Hematopoietic multipotent progenitor cell treated with erythropoietin and hydrocortisone succinate and interleukin-3 and kit ligand, for 6 days (in vitro differentiated cells): ENCODE measurements at regions not wholly inside any gene's neighbourhood (a gene's known extent, or its start where the extent isn't known, plus 50 kb on each side); places are given as distances from the start of the nearest gene placed in this dataset.
"Not testable (repeated sequence)": the region's sequence is repeated elsewhere in the genome, so short reads cannot be mapped to it uniquely, and the experiment has no call there.

Experiments used
- DNase-seq: peaks from one replicate; pipeline ENCODE4 v3.0.0-alpha.2; 2015

- no peak for DNase-seq
These were observed 50.4 kb upstream of the RAPH1 start for GRCh38 chr2:203585516-203585915.

DNA sequence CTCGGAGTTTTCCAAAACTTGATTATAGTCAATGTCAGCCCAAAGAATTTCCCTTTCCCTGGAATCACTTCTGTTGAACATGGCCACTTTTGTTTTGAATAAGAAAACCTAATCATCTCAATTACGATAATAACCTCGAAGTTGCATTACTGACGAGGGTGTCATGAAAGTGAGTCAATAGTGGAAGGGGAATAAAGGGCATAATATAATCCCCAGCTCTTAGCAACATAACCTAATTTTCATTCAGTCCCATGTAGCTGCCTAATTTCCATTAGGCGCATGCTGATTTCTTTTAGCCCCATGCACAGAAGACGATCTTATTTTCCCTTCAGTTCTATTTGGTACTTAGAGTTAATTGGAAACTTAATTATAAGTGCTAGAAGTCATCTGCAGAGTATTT, 51.1 kb upstream of the RAPH1 start:
- no peak for DNase-seq

DNA sequence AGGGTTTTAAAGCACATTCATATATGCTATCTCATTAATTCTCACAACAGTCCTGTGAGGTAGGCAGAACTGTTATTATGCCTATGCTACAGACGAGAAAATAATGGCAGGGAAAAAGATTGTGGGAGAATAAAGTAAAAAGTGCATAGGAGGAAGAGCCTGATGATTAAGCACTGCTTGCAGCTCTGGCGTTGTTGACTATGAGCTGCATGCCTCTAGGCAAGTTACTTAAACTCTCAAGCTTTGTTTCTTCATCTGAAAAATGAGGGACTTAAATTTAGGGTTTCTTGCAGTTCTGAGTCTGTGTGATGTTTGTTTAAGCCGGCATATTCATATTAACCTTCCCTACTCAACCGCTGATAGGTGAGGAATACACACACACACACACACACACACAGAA, 51.6 kb upstream of the RAPH1 start:
- no peak for DNase-seq

GRCh38 chr2:203590496-203590895, 55.4 kb upstream of the RAPH1 start:
- DNase-seq = no peak

GRCh38 chr2:203591642-203592041, 56.5 kb upstream of the RAPH1 start:
- DNase-seq = peak; percentile 7

GRCh38 chr2:203592470-203592869, 57.4 kb upstream of the RAPH1 start:
- no peak for DNase-seq

- DNase-seq = no peak
These were observed 59.4 kb upstream of the RAPH1 start for GRCh38 chr2:203594541-203594940.

- DNase-seq = no peak
These were observed 61.1 kb upstream of the RAPH1 start for GRCh38 chr2:203596183-203596582.

- DNase-seq = no peak
These were observed 64.4 kb upstream of the RAPH1 start for GRCh38 chr2:203599509-203599908.

- no peak for DNase-seq
These were observed 65.2 kb upstream of the RAPH1 start for GRCh38 chr2:203600286-203600685.

DNA sequence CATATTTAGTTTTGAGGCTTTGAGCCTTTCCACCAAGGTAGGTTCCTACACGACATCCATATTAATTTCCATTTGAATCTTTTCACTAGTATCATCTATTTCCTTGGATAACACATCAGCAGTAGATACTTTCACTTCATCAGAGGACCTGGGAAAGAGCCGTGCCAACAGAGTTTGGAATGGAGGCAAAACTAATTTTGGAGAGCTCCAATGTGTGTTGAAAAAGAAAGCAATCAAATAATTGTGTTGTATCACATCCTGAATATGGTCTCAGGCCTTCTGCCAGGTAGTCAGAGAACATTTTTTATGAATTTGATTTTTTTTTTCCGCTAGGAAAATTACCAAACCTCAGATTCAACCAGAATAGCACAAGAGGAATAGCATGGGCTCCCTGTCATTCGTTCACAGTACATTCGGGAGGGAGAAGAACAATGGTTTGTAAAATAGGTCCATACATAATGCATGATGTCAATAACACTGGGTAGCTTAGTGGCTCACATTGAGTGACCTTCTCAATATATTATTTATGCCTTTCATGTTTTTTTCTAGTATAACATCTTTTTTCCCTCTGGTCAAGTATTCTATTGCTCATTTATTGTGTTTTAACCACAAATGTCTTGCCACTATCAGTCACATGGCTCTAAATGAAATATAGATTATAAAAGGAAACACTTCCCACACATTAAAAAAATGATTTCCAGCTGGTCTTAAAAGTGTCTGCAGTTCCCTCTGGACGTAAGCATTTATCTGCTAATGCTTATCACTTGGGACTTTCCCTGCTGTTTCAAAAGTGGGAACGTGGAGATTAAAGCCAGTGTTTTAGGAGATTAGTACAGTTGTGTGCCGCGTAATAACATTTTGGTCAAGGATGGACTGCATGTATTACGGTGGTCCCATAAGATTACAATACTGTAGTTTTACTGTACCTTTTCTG, 68.6 kb upstream of the RAPH1 start:
- no peak for DNase-seq

- DNase-seq = no peak
These were observed 70.2 kb upstream of the RAPH1 start for GRCh38 chr2:203605302-203605701.

DNA sequence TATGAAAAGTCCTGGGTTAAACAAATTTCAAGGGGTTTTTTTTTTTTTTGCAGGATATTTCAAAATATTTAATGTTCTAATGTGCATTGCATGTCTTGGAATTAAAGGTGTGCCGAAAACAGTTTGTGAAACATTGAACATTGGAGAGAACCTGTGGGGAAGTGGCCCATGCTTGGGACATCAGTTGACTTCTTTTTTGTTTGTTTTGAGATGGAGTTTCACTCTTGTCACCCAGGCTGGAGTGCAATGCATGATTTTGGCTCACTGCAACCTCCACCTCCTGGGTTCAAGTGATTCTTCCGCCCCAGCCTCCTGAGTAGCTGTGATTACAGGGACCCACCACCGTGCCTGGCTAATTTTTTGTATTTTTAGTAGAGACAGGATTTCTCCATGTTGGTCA, 71.0 kb upstream of the RAPH1 start:
- DNase-seq = no peak

- no peak for DNase-seq
These were observed 75.5 kb upstream of the RAPH1 start for GRCh38 chr2:203610558-203610957.

- DNase-seq = no peak
These were observed 77.1 kb upstream of the RAPH1 start for GRCh38 chr2:203612246-203612645.

GRCh38 chr2:203619267-203619878, 84.3 kb upstream of the RAPH1 start:
- DNase-seq = no peak

DNA sequence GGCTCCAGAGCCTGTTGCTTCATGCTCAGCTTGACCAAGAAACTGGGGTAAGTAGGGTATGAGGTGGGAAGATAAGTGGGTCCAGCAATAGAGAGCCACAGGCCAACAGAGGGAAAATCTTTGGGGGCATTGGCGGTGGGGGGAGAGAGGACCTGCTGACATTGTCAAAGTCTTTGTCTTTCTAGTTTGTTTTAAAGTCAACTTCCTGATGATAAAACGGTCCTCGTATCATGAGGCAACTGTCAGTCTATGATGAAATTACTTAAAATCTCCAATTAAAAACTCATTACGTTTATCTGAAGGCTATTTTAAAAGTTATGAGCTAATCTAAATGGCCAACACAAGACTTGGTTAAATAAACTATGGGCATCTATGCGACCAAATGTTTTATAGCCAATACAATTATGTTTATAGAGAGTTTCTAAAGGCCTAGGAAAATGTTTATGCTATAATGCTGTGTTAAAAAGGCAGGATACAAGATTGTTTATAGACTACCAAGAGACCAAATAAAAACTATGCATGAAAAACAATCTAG, 84.4 kb upstream of the CD28 start:
- no peak for DNase-seq

DNA sequence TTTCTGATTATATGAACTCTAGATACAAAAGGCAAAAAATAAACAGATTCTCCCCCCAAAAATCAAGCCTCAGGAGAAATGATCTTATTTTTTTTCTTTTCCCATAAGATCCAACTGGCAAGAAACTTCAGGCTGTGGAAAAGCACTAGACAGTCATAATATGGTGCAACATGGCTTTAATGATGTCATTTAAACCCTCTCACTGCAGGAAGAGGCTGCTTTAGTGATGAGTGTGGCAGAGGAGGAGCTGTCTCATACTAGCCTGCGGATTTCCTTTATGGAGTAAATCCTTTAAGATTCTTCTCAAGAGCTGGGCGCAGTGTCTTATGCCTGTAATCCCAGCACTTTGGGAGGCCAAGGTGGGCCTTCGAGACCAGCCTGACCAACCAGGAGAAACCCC, 83.3 kb upstream of the CD28 start:
- DNase-seq = no peak

GRCh38 chr2:203623661-203624060, 82.8 kb upstream of the CD28 start:
- peak; percentile 16 for DNase-seq

DNA sequence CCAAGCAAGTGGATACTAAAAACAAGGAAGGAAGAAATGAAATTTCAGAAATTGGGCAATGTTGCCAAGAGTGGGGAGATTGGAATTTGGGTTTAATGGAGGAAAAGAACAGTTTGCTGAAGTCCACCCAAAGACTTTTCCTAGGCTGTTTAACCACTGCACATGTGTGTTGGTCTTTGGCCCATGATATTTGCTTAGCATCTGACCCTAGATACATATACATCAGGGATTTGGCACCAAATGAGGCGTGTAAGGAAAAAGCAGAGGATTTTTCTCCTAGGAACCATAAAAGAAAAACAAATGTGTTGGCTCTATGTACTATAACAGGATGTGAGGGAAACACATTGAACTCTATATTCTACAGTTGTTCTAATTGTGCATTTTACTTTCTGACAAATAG, 80.7 kb upstream of the CD28 start:
- no peak for DNase-seq

DNA sequence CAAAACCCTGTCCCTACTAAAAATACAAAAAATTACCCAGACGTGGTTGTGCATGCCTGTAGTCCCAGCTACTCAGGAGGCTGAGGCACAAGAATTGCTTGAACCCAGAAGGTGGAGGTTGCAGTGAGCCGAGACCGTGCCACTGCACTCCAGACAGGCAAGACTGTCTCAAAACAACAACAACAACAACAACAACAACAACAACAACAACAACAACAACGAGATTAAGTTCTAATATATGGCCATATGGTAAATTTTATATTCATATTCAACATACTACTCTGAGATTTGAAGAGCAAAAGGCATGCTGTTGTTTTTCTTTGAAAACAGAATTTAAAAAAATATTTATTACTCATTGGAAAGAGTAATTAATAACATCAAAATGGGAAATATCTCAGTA, 80.2 kb upstream of the CD28 start:
- not testable (repeated sequence) for DNase-seq

DNA sequence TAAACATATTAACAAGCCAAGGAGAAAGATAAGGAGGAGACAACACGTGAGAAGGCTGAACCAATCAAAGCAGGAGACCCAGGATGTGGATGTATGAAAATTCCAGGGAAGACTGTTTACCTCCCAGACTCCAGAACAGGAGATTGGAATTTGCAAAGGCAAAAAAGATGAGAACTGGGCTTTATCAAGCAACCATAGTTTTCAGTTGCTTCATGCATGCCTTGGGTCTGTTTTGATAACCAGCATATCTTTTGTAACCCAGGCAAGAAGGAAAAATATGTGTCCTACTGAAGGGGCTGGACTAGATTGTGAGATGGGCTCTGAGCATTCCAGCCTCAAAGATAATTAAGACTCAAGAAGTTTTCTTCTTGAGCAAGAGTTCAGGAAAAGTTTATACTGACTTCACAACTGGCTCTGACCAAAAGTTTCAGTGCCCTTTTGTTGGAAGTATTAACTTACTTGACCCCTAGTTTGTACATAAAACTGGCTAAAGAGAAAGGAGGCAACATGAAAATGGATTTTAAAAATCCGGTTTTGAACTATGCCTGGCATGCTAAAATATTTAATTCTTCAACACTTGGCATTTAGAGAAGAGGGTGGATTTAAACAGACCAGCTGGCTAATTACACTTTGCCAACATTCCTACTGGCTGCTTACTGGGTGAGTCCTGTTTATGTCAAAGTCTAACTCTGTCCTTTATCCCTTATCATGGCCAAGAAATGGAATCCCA, 79.3 kb upstream of the CD28 start:
- no peak for DNase-seq

GRCh38 chr2:203629699-203630098, 76.7 kb upstream of the CD28 start:
- no peak for DNase-seq
